NCI-H82 (cell line): ENCODE measurements at regions not wholly inside any gene's neighbourhood (a gene's known extent, or its start where the extent isn't known, plus 50 kb on each side); places are given as distances from the start of the nearest gene placed in this dataset.
A peak's percentile ranks its signal among the peaks of the same experiment; 100 is the strongest.

ENCODE experiments used
- DNase-seq: peaks from one replicate; lab custom pipeline; 2025; lab: John Stamatoyannopoulos, UW

- no peak for DNase-seq
Observed at GRCh38 chr1:221812088-221812752, 70.3 kb upstream of the DUSP10 start.

- DNase-seq: no peak
Observed at GRCh38 chr1:221810406-221810805, 68.5 kb upstream of the DUSP10 start.

DNA sequence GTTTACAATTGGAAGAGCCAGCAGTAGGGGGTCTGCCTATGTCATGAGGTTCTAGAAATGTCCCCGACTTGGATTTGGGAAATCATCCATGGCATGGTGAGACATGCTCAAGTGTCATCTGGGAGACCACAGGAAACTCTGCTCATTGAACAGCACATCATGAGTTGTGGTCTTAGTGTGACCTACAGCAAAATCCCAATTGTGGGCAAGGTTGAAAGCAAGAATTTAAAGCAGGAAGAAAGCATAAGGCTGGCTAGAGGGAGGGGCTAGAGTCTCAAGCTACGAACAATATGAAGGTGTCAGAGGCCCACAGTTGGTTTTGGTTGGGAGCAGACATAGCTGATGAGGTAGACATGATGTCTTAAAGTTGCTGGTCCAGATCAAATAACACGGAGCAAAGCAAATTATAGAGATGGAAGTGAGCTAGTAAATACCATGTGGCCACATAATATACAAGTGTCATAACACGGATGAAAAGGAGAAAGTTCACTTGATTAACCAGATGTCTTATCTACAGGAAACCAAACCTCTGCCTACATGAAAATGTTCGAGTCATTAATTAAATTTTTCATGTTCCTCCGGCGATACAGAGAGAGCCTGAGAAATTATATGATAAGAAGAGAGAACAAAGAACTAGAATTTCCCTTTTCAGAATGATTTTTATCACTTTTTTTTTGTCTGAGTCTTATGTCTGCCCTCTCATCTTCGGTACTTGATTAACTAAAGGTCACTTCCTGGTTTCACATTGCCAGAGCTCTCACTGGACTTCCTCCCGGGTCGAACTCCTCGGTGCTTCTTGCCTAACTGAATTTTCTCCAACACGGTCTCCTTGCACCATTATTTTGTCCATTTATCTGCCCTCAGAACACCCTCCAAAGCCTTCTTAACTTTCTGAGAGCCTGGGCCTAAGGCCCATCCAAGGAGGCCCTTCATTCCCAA lies 67.5 kb upstream of the DUSP10 start:
- no peak for DNase-seq

- DNase-seq: no peak
Observed at GRCh38 chr1:221806984-221807383, 65.1 kb upstream of the DUSP10 start.

GRCh38 chr1:221806236-221806635 lies 64.3 kb upstream of the DUSP10 start:
- DNase-seq: no peak

- DNase-seq: peak; percentile 31
Observed at GRCh38 chr1:221805121-221805520, 63.2 kb upstream of the DUSP10 start.

DNA sequence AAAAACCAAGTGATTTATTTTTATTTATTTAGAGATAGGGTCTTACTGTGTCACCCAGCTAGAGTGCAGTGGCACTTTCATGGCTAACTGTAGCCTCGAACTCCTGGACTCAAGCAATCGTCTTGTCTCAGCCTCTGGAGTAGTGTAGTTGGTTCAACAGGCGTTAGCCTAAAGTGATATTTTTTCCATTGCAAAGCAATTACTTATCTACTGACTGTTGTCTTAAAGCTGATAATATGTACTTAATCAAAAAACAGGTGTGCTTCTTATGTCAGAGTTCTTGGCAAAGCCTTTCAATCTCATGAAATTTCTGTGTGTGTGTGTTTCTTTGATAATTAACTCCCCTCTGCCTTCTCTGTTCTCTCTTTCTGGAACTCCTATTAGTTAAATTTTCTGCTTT lies 62.4 kb upstream of the DUSP10 start:
- DNase-seq: peak; percentile 42

DNA sequence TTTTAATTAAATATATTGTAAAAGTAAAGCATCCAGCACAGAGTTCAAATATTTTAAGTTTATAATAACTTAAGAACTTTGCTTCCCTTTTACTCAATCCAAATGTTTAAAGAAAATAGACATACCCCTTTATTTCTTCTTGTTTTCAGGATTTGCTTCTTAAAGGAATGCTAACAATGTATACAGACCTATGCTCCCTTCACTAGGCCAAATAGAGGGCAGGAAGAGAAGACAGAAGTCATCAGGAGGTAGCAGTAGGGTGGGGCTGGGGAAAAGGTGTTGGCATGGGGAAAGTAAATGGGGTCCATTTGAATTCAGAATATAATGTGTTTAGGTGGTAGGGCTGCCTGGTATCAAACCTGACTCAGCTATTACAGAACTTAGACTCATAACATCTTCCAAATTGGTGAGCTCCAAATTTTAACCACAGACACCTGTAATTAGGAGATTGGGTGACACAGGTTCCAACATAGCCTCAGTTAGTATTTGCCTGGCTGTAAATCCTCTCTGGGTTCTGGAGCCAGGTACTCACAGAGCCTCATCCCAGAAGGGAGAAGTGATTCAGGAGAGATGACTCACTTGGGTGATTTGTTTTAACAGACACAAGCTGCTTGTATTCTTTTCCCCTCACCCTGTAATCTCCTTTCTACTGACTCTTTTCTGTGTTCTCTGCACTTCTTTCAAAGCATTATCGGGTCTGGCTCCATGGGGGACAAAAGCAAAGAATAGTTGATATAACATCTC lies 60.1 kb upstream of the DUSP10 start:
- DNase-seq: no peak

- DNase-seq: no peak
Observed at GRCh38 chr1:221801251-221801661, 59.4 kb upstream of the DUSP10 start.

DNA sequence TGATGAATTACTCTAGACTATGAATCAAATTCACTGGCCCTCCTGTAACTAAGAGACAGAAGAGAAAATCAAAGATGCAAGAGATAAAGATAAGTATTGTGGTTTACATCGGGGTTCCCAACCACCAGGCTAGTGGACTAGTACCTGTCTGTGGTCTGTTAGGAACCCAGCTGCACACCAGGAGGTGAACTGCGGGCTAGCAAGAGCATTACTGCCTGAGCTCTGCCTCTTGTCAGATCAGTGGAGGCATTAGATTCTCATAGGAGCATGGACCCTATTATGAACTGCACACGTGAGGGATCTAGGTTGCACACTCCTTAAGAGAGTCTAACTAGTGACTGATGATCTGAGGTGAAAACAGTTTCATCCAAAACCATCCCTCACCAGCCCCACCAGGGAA lies 58.9 kb upstream of the DUSP10 start:
- DNase-seq: no peak

DNA sequence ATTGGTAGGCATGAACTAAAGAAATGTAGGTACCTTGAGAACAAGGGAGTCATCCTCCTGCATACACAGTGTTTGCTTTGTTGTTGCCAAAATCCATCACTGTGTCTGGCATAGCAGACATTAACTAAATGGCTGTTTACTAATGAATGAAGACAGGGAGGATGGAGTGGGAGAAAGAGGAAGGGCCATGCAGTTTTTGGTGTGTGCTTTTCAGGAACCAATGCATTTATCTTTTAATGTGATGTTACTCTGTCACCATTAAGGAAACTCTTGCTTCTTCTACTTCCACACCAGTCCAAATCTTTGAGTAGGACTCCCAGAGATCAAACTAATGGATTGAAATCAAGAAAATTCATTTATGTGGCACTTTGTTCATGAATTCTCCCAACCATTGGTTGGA lies 55.6 kb upstream of the DUSP10 start:
- no peak for DNase-seq

GRCh38 chr1:221796700-221797099 lies 54.8 kb upstream of the DUSP10 start:
- DNase-seq: no peak

GRCh38 chr1:221795380-221795779 lies 53.5 kb upstream of the DUSP10 start:
- no peak for DNase-seq

DNA sequence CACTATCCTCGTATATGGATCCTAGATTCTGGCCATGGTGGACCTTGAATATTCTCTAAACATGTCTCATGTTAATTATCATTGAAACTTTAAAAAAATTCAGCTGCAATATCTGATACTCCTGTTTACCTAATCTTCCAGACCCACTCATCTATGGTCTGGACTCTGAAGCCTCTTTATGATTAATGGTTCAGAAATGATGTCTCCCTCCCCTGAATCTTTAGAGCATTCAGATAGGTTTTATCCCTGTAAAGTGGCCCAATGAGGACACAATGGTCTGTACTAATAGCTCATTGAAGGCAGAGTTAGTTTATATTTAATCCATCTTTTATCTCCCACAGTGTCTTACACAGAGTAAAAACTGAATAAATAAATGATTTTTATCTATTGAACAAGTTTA lies 53.0 kb upstream of the DUSP10 start:
- DNase-seq: no peak

GRCh38 chr1:221794079-221794670 lies 52.3 kb upstream of the DUSP10 start:
- DNase-seq: no peak

DNA sequence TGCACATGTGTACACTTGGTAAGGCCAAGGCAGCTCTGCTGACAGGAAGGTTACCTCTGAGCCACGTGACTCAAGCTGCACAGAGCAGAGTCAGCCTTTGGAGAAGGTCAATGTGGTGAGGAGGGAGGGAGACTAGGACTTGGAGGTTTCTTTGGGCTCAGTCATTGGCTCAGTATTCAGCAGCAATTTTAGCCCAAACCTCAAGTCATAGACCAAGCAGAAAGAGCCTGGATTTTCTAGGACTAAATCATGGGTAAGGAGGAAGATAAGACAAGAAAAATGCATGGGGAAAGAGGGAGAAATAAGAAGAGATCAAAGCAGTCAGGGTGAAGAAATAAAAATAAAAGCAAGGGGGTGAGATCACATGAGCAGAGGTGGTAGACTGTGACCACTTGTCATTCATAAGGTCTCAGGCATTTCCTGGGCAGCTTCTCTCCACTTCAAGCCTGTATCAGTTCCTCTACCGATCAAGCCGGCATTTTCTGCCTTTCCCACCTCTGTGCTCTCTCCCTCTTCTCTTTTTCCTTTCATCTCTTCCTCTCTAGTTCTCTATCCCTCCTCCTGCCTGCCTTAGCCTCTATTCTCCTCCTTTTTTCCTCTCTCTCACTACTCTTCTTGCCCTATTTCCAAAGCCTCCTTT lies 51.7 kb upstream of the DUSP10 start:
- DNase-seq: no peak

DNA sequence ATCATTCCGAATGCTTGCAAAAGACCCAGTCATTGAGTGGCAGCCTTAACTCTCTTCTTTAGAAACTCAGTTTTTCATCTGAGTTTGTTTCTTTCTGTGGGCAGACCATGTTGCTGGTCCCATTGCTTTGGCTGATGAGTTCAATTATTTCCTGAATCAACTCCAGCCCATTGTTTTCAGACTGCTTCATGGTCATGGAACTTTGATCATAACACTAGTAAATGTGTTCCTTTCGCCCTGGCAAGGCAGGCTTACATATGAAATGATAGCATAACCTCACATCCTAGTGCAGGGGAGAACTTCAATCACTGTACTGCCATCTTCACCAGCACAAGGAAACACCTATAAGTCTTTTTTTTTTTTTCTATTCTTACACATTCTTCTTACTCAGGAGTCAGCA lies 50.0 kb upstream of the DUSP10 start:
- no peak for DNase-seq
